Ascending aorta (tissue), 2 donors: ENCODE measurements at regions not wholly inside any gene's neighbourhood (a gene's known extent, or its start where the extent isn't known, plus 50 kb on each side); places are given as distances from the start of the nearest gene placed in this dataset.

ENCODE experiments used
- DNase-seq, 2 donors: peaks; one replicate each; pipeline ENCODE4 v3.0.0-alpha.2; 2019; ENCODE audit warnings: low spot score in 2 of 2
- H3K27ac ChIP-seq, 2 donors: fragments of 200-600 bp; sonication (generic); one replicate each; pipeline ENCODE4 v1.5.1; 2016 to 2017; ENCODE audit warnings: mild to moderate bottlenecking in 1 of 2
- H3K27me3 ChIP-seq: fragments of 200-600 bp; sonication (generic); one replicate; pipeline ENCODE4 v1.5.1; 2017
- H3K36me3 ChIP-seq, 2 donors: fragments of 200-600 bp; sonication (generic); one replicate each; pipeline ENCODE4 v1.5.1; 2016
- H3K4me1 ChIP-seq, 2 donors: fragments of 200-600 bp; sonication (generic); one replicate each; pipeline ENCODE4 v1.5.1; 2016 to 2017; ENCODE audit warnings: mild to moderate bottlenecking in 1 of 2
- H3K4me3 ChIP-seq, 2 donors: fragments of 200-600 bp; sonication (generic); one replicate each; pipeline ENCODE4 v1.5.1; 2016 to 2017; ENCODE audit warnings: mild to moderate bottlenecking in 1 of 2
- H3K9me3 ChIP-seq, 2 donors: fragments of 200-600 bp; sonication (generic); one replicate each; pipeline ENCODE4 v1.5.1; 2016
- intact Hi-C: fragments of 100-400 bp; cut with DNase I; formaldehyde crosslinking; loops from one replicate; pipeline ENCODE4 v1.15.1; 2023
- TF ChIP-seq, protein P1 (sequence below), 3 experiments: fragments of 200-600 bp in 2 of 3; fragments of 450-650 bp in 1 of 3; sonication (generic) in 2 of 3; IDR thresholded peaks; one replicate each; pipeline ENCODE4 v1.5.1; 2016 to 2019; ENCODE audit warnings: antibody characterized with exemption in 3 of 3, mild to moderate bottlenecking in 1 of 3, moderate library complexity in 1 of 3

DNA sequence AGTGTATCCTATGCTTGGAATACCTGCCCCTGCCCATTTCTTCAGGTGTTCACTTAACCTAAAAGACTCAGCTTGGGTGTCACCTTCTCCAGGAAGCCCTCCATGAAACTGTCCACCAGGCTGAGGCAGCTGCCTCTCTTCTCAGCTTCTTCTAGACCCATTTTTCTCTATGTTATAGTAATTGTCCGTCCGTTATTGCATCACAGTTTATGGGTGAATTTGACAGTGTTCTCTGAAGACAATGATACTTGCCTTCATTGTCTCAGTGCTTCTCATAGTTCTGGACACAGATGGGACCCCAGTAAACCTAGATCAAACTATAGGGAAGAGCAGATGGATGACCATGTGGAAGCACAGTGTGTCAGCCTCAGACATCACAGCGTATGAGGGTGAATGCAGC is 238.0 kb upstream of the MOCS1 start:
- DNase-seq, result no peak
- TF ChIP-seq, protein P1, sequence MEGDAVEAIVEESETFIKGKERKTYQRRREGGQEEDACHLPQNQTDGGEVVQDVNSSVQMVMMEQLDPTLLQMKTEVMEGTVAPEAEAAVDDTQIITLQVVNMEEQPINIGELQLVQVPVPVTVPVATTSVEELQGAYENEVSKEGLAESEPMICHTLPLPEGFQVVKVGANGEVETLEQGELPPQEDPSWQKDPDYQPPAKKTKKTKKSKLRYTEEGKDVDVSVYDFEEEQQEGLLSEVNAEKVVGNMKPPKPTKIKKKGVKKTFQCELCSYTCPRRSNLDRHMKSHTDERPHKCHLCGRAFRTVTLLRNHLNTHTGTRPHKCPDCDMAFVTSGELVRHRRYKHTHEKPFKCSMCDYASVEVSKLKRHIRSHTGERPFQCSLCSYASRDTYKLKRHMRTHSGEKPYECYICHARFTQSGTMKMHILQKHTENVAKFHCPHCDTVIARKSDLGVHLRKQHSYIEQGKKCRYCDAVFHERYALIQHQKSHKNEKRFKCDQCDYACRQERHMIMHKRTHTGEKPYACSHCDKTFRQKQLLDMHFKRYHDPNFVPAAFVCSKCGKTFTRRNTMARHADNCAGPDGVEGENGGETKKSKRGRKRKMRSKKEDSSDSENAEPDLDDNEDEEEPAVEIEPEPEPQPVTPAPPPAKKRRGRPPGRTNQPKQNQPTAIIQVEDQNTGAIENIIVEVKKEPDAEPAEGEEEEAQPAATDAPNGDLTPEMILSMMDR (IDR thresholded peaks at IDR 0.05), result no peak
- H3K9me3 ChIP-seq, result no peaks in the 10 kb centered on the region
- no peaks in the 10 kb centered on the region for H3K4me1 ChIP-seq
- no peaks in the 10 kb centered on the region for H3K27me3 ChIP-seq
- H3K27ac ChIP-seq, result no peak overlapping the region
- intact Hi-C loops, result no loop called here
- no peaks in the 10 kb centered on the region for H3K36me3 ChIP-seq
- H3K4me3 ChIP-seq, result no peak overlapping the region

DNA sequence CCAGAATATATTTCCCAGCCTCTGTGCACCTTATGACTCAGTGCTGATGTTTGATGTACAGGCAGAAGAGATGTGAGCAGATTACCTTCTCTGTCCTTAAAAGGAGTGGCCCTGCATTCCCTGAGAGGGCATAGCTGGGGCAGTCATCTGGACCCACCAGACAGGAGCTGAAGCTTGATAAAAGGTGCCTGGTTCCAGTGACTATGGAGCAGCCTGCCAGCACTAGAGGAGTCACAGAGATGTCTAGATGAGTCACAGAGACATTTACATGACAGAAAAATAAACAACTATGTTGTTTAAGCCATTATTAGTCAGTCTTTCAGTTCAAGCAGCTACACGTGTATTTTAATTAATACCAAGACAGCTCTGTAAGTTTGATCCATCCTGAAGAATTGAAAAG is 237.1 kb upstream of the MOCS1 start:
- Histone ChIP-seq H3K36me3 (no peaks in the 10 kb centered on the region), H3K9me3 (no peaks in the 10 kb centered on the region), H3K4me3 (no peak overlapping the region), H3K27ac (no peak overlapping the region), H3K4me1 (no peaks in the 10 kb centered on the region), H3K27me3 (no peaks in the 10 kb centered on the region)
- DNase-seq, result no peak
- TF ChIP-seq, protein P1 (IDR thresholded peaks at IDR 0.05), result no peak
- intact Hi-C loops, result no loop called here

DNA sequence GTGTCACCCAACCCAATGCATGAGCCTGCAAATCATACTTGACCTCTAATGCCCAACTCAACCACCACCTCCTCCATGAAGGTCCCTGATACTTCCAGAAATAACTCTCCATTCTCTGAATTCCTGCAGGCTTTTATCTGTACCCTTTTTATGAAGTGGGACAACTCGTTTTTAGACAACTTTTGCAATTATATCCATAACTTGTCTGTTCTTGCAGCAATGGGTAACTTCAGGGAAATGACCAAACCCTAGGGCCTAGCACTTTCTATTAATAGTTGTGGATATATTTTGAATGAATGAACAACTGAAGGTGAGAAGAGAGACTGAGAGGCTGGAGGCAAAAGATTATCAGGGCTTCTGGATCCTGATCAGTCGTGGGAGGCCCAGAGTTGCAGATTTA is 236.6 kb upstream of the MOCS1 start:
- no peaks in the 10 kb centered on the region for H3K36me3 ChIP-seq
- intact Hi-C loops, result no loop called here
- TF ChIP-seq, protein P1 (IDR thresholded peaks at IDR 0.05), result no peak
- no peak overlapping the region for H3K4me3 ChIP-seq
- H3K27me3 ChIP-seq, result no peaks in the 10 kb centered on the region
- H3K9me3 ChIP-seq, result no peaks in the 10 kb centered on the region
- no peaks in the 10 kb centered on the region for H3K4me1 ChIP-seq
- DNase-seq, result no peak
- H3K27ac ChIP-seq, result no peak overlapping the region

DNA sequence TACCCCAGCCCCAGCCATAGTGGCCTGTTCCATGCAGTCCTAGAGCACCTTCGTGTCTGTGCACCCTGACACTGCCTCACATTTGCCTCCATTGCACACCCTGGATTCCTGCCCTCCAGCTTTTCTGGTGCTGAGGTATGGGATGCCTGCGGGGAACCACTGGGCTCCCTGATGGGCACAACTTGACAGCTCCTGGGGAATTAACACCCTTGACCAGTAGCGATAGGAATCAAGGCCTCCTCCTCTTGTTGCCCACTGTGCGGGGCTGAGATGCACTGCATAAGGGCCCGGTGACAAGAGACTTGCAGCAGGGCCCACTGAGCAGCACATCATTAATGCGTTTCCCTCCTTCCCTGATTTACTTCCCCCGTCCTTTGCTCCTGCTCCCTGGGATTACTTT is 235.6 kb upstream of the MOCS1 start:
- TF ChIP-seq, protein P1 (IDR thresholded peaks at IDR 0.05), result no peak
- Histone ChIP-seq H3K27ac (no peak overlapping the region), H3K36me3 (no peaks in the 10 kb centered on the region), H3K4me1 (no peaks in the 10 kb centered on the region), H3K27me3 (no peaks in the 10 kb centered on the region), H3K4me3 (no peak overlapping the region), H3K9me3 (no peaks in the 10 kb centered on the region)
- intact Hi-C loops, result no loop called here
- no peak for DNase-seq

DNA sequence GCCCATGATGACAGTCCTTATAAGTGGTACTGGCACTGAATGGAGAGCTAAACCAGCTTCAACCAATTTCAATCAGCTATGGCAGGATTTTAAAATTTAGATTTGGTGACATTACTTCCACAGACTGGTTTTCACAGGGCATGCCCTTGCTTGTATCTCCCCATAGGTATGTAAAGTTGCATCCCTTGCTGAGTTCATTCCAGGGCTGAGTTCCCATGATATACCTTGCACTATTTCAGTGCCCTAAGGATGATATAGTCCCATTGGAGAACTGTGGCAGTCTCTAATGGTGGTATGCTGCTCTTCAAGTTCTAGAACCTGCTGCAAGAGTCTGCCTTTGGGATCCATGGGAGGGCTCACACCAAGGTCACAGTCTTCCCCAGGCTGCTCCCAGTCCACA is 232.7 kb upstream of the MOCS1 start:
- DNase-seq, result no peak
- no peak overlapping the region for H3K4me3 ChIP-seq
- TF ChIP-seq, protein P1 (IDR thresholded peaks at IDR 0.05), result no peak
- no peaks in the 10 kb centered on the region for H3K36me3 ChIP-seq
- H3K9me3 ChIP-seq, result no peaks in the 10 kb centered on the region
- intact Hi-C loops, result no loop called here
- no peak overlapping the region for H3K27ac ChIP-seq
- no peaks in the 10 kb centered on the region for H3K27me3 ChIP-seq
- H3K4me1 ChIP-seq, result no peaks in the 10 kb centered on the region

DNA sequence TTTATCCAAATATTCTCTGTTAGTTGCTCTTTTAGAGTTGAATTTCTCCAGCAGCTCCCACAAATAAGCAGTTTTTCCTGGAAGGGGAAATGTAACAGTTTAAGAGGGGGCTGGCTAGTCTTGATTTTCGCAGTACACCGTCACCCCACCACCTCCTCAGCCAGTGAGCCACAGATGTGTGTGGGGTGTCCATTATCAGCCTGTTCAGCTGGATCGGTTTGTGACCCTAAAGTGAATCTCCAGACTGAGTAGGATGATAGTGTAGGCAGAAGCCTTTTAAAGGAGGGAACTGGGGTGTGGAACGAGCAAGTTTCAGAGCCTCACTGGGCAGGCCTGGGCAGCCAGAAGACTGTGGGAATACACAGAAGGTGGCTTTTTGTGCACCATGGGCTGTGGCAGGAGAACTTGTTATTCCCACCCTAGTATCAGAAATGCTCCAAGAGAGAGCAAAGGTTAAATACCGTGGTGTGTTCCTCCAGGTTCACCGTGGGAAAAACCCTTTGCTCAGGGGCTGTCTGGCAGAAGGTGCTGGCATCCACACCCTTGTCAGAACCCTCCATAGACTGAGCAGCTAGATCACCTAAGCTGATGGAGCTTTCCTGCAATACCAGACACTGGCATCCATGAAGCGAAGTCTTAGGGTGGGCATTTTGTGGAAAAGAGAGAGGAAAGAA is 230.9 kb upstream of the MOCS1 start:
- Histone ChIP-seq H3K4me1 (no peaks in the 10 kb centered on the region), H3K9me3 (peaks cover 0 to 3% of the 10 kb centered on the region in 2 donors), H3K27ac (no peak overlapping the region), H3K36me3 (no peaks in the 10 kb centered on the region), H3K4me3 (no peak overlapping the region), H3K27me3 (no peaks in the 10 kb centered on the region)
- TF ChIP-seq, protein P1 (IDR thresholded peaks at IDR 0.05), result no peak
- DNase-seq, result no peak
- intact Hi-C loops, result no loop called here
